Naive thymus-derived CD4-positive, alpha-beta T cell (primary cell): ENCODE measurements at regions not wholly inside any gene's neighbourhood (a gene's known extent, or its start where the extent isn't known, plus 50 kb on each side); places are given as distances from the start of the nearest gene placed in this dataset.

Source experiments
- ATAC-seq: fragments of 150-1000 bp; cut with Tn5 transposase; 2 replicates; pipeline ENCODE4 v1.10.0; 2021; ENCODE audit warnings: mild to moderate bottlenecking, moderate library complexity
- CTCF ChIA-PET: fragments of 350-600 bp; sonication (Branson Sonifier 250); formaldehyde crosslinking; loops from one replicate; lab custom pipeline; 2021; ENCODE audit warnings: antibody characterized with exemption; lab: Charles Lee
- POLR2A ChIA-PET: fragments of 350-600 bp; sonication (Branson Sonifier 250); formaldehyde crosslinking; loops from one replicate; lab custom pipeline; 2021; ENCODE audit warnings: antibody characterized with exemption, inconsistent platforms; lab: Charles Lee
- DNase-seq, 9 donors: peaks; one replicate each; pipeline versions ENCODE4 v3.0.0 to v3.0.0-alpha.2; 2020 to 2022; ENCODE audit warnings: mixed read lengths in 1 of 9
- H3K27ac ChIP-seq: one replicate; pipeline ENCODE4 v1.7.0; 2013; ENCODE audit warnings: mild to moderate bottlenecking, low read depth, low read length, moderate library complexity
- H3K27me3 ChIP-seq, 2 donors: one replicate each; pipeline ENCODE4 v1.7.0; 2013; ENCODE audit warnings: low read length in 2 of 2, mild to moderate bottlenecking in 2 of 2, moderate library complexity in 2 of 2; ENCODE audit not compliant: control insufficient read depth in 2 of 2, insufficient read depth in 2 of 2
- H3K36me3 ChIP-seq, 3 experiments: 1 replicate in 2 of 3; 2 replicates in 1 of 3; pipeline ENCODE4 v1.7.0; 2013; ENCODE audit warnings: low read length in 3 of 3, mild to moderate bottlenecking in 3 of 3, moderate library complexity in 1 of 3; ENCODE audit not compliant: insufficient read depth in 3 of 3, control insufficient read depth in 2 of 3
- H3K4me1 ChIP-seq, 2 donors: one replicate each; pipeline ENCODE4 v1.7.0; 2013; ENCODE audit warnings: low read length in 2 of 2, mild to moderate bottlenecking in 2 of 2, moderate library complexity in 1 of 2; ENCODE audit not compliant: control insufficient read depth in 2 of 2, insufficient read depth in 2 of 2
- H3K4me3 ChIP-seq: 2 replicates; pipeline ENCODE4 v1.7.0; 2013; ENCODE audit warnings: mild to moderate bottlenecking, low read length
- H3K9me3 ChIP-seq, 3 experiments: 1 replicate in 2 of 3; 2 replicates in 1 of 3; pipeline ENCODE4 v1.7.0; 2013; ENCODE audit warnings: low read length in 3 of 3; ENCODE audit not compliant: control insufficient read depth in 2 of 3
- H3K27ac Mint-ChIP-seq, 9 donors: one replicate each; pipeline ENCODE4 v1.8.0; 2020 to 2022; ENCODE audit warnings: mixed read lengths in 9 of 9, mild to moderate bottlenecking in 8 of 9, moderate library complexity in 5 of 9, inconsistent platforms in 2 of 9
- H3K27me3 Mint-ChIP-seq, 5 donors: one replicate each; pipeline ENCODE4 v1.8.0; 2021 to 2022; ENCODE audit warnings: mixed read lengths in 5 of 5, mild to moderate bottlenecking in 1 of 5
- H3K36me3 Mint-ChIP-seq, 5 donors: one replicate each; pipeline ENCODE4 v1.8.0; 2020 to 2022; ENCODE audit warnings: mixed read lengths in 5 of 5, mild to moderate bottlenecking in 3 of 5, inconsistent platforms in 1 of 5
- H3K4me1 Mint-ChIP-seq, 7 donors: one replicate each; pipeline ENCODE4 v1.8.0; 2020 to 2022; ENCODE audit warnings: mixed read lengths in 7 of 7, mild to moderate bottlenecking in 3 of 7, inconsistent platforms in 1 of 7
- H3K4me3 Mint-ChIP-seq, 10 donors: one replicate each; pipeline ENCODE4 v1.8.0; 2020 to 2022; ENCODE audit warnings: mild to moderate bottlenecking in 10 of 10, mixed read lengths in 10 of 10, moderate library complexity in 6 of 10, inconsistent platforms in 2 of 10
- H3K9me3 Mint-ChIP-seq, 11 donors: one replicate each; pipeline ENCODE4 v1.8.0; 2020 to 2022; ENCODE audit warnings: mixed read lengths in 11 of 11, mild to moderate bottlenecking in 4 of 11, inconsistent platforms in 1 of 11, moderate library complexity in 1 of 11
- intact Hi-C, 2 donors: fragments of 100-400 bp; cut with micrococcal nuclease; formaldehyde crosslinking; loops; one replicate each; pipeline ENCODE4 v1.15.1; 2023

DNA sequence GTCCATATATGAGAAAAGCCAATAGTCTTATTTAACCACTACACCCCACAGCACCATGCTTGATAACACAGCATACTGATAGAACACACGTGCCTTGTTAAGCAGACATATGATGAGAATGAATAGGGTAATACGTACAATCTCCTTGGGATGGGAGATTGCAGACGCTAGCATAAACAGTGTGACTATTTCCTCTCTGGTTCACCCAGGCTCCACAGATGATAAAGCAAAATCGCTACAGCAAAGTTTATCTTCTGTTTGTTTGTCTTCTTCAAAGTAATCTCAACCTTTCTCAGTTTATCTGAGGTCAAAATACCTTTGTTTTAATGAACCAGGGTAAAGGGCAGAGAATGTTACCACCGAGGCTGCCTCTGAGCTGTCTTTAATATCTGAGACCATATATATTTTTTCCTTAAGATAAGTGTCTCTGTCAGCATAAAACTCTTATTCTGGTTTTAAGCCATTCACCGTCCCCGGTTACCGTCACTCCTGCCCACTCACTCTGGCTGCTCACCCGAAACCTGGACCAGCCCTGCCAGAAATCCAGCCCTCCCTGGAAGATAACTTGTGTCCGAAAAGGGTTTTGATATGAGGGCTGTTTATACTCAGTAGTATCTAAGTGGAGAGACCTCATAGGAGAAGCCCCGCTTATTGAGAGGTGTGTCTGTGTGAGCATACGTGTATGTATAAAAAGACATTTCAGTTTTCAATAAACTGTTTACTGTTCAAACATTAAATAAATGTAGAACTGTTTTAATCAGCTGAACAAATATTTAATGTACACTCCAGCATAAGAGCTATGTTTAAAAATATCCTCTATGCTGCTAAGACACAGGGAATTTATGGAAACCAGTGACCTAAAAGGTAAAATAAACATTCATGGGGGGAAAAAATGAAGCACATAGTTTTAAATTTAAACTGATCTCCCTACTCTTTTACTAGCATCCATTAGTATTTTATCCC lies 465.4 kb downstream of the RASEF start:
- ChIA-PET POLR2A (no interaction called here), CTCF (no interaction called here)
- Histone ChIP-seq H3K27me3 (no peaks in the 10 kb centered on the region), H3K27ac (no peak overlapping the region), H3K9me3 (no peaks in the 10 kb centered on the region), H3K36me3 (no peaks in the 10 kb centered on the region), H3K4me3 (no peak overlapping the region), H3K4me1 (no peaks in the 10 kb centered on the region)
- Mint-ChIP-seq H3K4me3 (no peak overlapping the region), H3K9me3 (peaks cover 0 to 6% (median 0%) of the 10 kb centered on the region in 11 donors), H3K36me3 (no peaks in the 10 kb centered on the region), H3K27me3 (no peaks in the 10 kb centered on the region), H3K4me1 (no peaks in the 10 kb centered on the region), H3K27ac (no peak overlapping the region)
- DNase-seq = no peak
- intact Hi-C loops = no loop called here
- no peak for ATAC-seq

DNA sequence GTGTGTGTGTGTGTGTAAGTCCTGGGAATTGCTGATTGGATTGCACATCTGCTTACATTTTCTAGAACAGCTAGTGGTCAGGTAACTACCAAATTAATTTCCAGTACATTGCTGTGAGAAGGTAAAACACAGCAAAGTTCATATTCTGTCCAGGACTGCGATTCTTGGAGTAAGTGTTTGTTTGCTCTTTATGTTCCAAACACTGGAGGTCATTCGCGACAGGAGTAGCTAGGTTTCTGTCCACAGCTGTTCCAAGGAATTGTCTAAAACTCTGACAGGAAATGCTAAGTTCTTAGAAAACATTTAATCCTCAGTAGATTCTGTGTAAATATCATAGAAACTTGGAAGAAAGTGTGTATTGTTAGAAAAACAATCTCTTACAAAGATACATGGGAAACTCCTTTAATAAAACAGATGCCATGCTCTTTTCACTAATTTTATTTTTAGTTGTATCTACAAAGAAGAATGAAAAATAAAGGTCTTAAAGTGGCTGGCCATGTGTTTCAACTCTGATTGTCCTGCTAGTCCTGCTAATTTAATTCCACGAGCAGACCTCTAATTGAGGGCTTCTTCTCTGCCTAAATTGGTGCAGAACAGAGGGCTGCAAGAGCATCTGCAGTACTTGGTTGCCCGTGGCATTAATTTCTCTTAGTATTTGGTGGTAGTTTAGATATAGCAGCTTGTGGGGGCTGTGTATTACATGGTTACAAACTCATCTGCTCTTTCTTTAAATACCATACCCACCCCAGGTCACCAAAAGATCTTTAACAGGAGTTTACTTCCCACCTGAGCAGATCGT lies 464.5 kb downstream of the RASEF start:
- H3K36me3 Mint-ChIP-seq = no peaks in the 10 kb centered on the region
- no peak overlapping the region for H3K4me3 Mint-ChIP-seq
- Histone ChIP-seq H3K4me1 (no peaks in the 10 kb centered on the region), H3K27me3 (no peaks in the 10 kb centered on the region), H3K4me3 (no peak overlapping the region), H3K27ac (no peak overlapping the region), H3K36me3 (no peaks in the 10 kb centered on the region), H3K9me3 (no peaks in the 10 kb centered on the region)
- intact Hi-C loops = no loop called here
- no peak overlapping the region for H3K27ac Mint-ChIP-seq
- no peaks in the 10 kb centered on the region for H3K27me3 Mint-ChIP-seq
- ATAC-seq = no peak
- ChIA-PET POLR2A (no interaction called here), CTCF (no interaction called here)
- DNase-seq = no peak
- H3K4me1 Mint-ChIP-seq = no peaks in the 10 kb centered on the region
- peaks cover 0 to 6% (median 0%) of the 10 kb centered on the region in 11 donors for H3K9me3 Mint-ChIP-seq

DNA sequence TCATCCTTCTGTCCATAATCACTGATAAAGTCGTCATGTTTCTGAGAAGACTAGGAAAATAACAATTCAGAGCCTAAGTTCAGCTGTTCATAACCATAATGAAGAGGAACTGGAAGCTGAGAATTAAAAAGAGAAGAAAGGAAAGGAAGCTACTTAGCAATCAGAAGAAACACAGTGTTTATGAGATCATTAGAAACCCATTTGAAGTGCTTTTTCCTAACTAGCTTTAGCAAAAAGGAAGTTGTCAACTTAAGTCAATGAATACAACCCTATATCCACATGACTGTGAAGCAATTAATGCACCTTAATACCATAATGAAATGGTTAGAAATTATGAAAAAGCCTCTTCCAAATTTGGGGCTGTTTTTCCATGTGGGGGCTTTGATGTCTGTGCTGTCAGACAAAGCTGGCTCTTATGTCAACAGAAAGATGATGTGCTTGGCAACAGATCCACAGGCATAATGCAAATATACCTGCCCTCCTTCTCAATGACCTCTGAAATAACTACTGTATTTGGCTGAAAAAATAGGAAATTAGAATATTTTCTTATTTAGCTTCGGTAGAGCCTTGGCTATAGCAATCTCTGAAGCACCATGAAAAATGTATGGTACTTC lies 463.5 kb downstream of the RASEF start:
- DNase-seq (no peak), ATAC-seq (no peak)
- intact Hi-C loops = no loop called here
- H3K4me3 Mint-ChIP-seq = no peak overlapping the region
- Histone ChIP-seq H3K4me1 (no peaks in the 10 kb centered on the region), H3K9me3 (no peaks in the 10 kb centered on the region), H3K4me3 (no peak overlapping the region), H3K27ac (no peak overlapping the region), H3K36me3 (no peaks in the 10 kb centered on the region), H3K27me3 (no peaks in the 10 kb centered on the region)
- H3K27ac Mint-ChIP-seq = no peak overlapping the region
- POLR2A ChIA-PET = no interaction called here
- no peaks in the 10 kb centered on the region for H3K36me3 Mint-ChIP-seq
- CTCF ChIA-PET = no interaction called here
- H3K4me1 Mint-ChIP-seq = no peaks in the 10 kb centered on the region
- H3K9me3 Mint-ChIP-seq = peaks cover 0 to 5% (median 0%) of the 10 kb centered on the region in 11 donors
- H3K27me3 Mint-ChIP-seq = no peaks in the 10 kb centered on the region

DNA sequence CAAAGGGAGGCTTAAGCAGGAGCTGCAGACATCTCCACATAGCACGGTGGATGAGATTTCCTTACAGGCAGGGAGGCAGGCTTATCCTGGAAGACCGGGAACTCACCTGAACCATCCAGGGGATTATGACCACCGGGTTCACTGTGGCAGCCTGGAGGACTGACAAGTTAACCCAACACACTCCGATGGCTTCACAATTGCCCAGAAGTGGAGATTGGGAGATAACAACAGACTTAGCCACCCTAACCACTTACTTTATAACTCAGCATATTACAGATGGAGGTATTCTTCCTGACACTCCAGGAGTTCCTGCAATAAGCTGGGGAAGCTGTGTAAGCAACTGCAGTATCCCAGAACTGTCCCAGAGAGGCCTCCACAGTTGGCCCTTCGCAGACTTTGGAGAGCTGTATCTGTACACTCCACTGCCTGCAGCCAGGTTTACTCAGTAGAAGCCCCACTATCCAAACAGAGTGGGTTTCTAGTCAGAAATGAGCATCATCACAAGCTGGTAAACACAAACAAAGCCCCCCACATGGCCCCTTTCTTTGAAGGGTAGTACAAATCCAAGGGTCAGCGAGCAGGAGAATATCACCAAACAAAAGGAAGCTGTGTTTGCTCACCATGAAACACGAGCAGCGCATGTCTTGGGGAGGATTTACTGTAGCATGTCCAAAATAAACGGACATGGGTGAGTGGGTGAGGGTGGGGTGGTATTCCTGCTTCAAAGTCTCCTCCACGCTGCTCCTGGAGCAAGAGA lies 462.2 kb downstream of the RASEF start:
- Histone ChIP-seq H3K4me3 (no peak overlapping the region), H3K27ac (no peak overlapping the region), H3K9me3 (no peaks in the 10 kb centered on the region), H3K4me1 (no peaks in the 10 kb centered on the region), H3K27me3 (no peaks in the 10 kb centered on the region), H3K36me3 (no peaks in the 10 kb centered on the region)
- no peak overlapping the region for H3K4me3 Mint-ChIP-seq
- H3K27me3 Mint-ChIP-seq = no peaks in the 10 kb centered on the region
- intact Hi-C loops = no loop called here
- no peak for DNase-seq
- ChIA-PET POLR2A (no interaction called here), CTCF (no interaction called here)
- H3K36me3 Mint-ChIP-seq = no peaks in the 10 kb centered on the region
- no peak overlapping the region for H3K27ac Mint-ChIP-seq
- H3K4me1 Mint-ChIP-seq = no peaks in the 10 kb centered on the region
- peaks cover 0 to 5% (median 0%) of the 10 kb centered on the region in 11 donors for H3K9me3 Mint-ChIP-seq
- no peak for ATAC-seq

DNA sequence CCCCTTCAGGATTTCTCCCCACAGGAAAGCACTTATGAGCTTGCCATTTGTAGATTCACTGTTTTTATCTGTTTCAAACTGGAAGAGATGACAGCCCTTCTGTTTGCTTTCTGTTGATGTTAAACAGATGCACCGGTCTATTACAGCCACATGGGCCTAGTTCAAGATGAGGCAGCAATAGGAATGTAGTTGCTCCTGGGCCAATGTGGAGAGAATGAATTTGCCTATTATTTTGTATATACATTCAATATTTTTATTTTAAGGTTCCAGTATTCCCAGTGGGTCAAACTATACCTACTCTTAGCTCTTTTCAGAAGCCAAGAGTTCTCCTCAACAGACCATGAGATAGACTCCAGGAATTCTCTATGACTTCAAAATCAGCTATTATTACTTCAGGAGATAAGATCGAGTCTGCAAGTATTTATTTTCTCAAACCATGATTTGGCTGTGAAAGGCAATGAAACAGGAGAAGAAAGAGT lies 461.6 kb downstream of the RASEF start:
- Mint-ChIP-seq H3K4me3 (no peak overlapping the region), H3K27me3 (no peaks in the 10 kb centered on the region), H3K36me3 (no peaks in the 10 kb centered on the region), H3K27ac (no peak overlapping the region), H3K4me1 (no peaks in the 10 kb centered on the region), H3K9me3 (peaks cover 0 to 5% (median 0%) of the 10 kb centered on the region in 11 donors)
- intact Hi-C loops = no loop called here
- H3K36me3 ChIP-seq = no peaks in the 10 kb centered on the region
- ChIA-PET CTCF (no interaction called here), POLR2A (no interaction called here)
- H3K27me3 ChIP-seq = no peaks in the 10 kb centered on the region
- H3K27ac ChIP-seq = no peak overlapping the region
- ATAC-seq = no peak
- H3K4me1 ChIP-seq = no peaks in the 10 kb centered on the region
- DNase-seq = no peak
- no peak overlapping the region for H3K4me3 ChIP-seq
- no peaks in the 10 kb centered on the region for H3K9me3 ChIP-seq

DNA sequence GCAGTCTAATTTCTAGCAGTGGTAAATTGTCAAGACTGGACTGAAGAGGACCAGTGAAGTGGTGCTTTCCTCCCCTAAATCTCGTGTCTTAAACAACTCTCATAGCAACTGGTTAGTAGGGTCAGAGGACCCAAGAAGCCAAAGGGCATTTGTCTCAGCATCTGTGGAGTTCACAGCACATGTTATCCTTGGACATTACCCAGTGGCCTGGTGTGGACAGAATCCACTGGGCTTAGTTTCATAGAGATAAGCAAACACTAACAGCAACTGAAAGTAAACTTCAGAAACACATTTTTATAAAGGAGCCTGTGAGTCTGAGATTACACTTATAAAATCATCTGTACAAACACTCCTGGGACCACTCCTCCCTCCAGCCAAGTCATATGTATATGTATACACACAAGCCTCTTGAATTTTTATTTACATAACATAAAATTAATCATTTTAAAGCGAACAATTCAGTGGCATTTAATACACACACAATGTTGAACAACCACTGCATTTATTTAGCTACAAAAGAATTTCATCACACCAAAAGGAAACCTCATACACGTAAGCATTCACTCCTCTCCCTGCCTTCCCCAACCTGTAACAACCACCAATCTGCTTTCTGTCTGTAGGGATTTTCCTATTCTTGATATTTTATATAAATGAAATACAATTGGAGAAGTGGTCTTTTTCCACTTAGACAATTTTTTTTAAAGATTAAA lies 457.8 kb downstream of the RASEF start:
- no peaks in the 10 kb centered on the region for H3K4me1 Mint-ChIP-seq
- H3K36me3 Mint-ChIP-seq = no peaks in the 10 kb centered on the region
- H3K4me3 Mint-ChIP-seq = no peak overlapping the region
- DNase-seq = no peak
- ATAC-seq = no peak
- Histone ChIP-seq H3K4me1 (no peaks in the 10 kb centered on the region), H3K9me3 (no peaks in the 10 kb centered on the region), H3K4me3 (no peak overlapping the region), H3K27ac (no peak overlapping the region), H3K36me3 (no peaks in the 10 kb centered on the region), H3K27me3 (no peaks in the 10 kb centered on the region)
- CTCF ChIA-PET = no interaction called here
- H3K27me3 Mint-ChIP-seq = no peaks in the 10 kb centered on the region
- no peak overlapping the region for H3K27ac Mint-ChIP-seq
- POLR2A ChIA-PET = no interaction called here
- H3K9me3 Mint-ChIP-seq = peaks cover 0 to 7% (median 0%) of the 10 kb centered on the region in 11 donors
- intact Hi-C loops = no loop called here
